Retina (tissue), 1 donor: ENCODE measurements at regions not wholly inside any gene's neighbourhood (a gene's known extent, or its start where the extent isn't known, plus 50 kb on each side); places are given as distances from the start of the nearest gene placed in this dataset.

Experiments
- DNase-seq: peaks from one replicate; pipeline ENCODE4 v3.0.0-alpha.2; 2016

GRCh38 chr3:72219752-72220151 lies 434.8 kb upstream of the PROK2 start:
- DNase-seq, result no peak

GRCh38 chr3:72217570-72217969 lies 432.6 kb upstream of the PROK2 start:
- no peak for DNase-seq

- no peak for DNase-seq
These were observed 429.4 kb upstream of the PROK2 start for GRCh38 chr3:72214066-72214951.

GRCh38 chr3:72213296-72214065 lies 428.5 kb upstream of the PROK2 start:
- no peak for DNase-seq

GRCh38 chr3:72212396-72212795 lies 427.4 kb upstream of the PROK2 start:
- DNase-seq, result no peak

GRCh38 chr3:72210261-72210660 lies 425.3 kb upstream of the PROK2 start:
- DNase-seq, result no peak

- no peak for DNase-seq
These were observed 420.4 kb upstream of the PROK2 start for GRCh38 chr3:72205297-72205826.

GRCh38 chr3:72204452-72204851 lies 419.5 kb upstream of the PROK2 start:
- no peak for DNase-seq

GRCh38 chr3:72203613-72204349 lies 418.8 kb upstream of the PROK2 start:
- DNase-seq, result no peak

GRCh38 chr3:72203105-72203504 lies 418.2 kb upstream of the PROK2 start:
- no peak for DNase-seq

- DNase-seq, result no peak
These were observed 415.4 kb upstream of the PROK2 start for GRCh38 chr3:72200332-72200731.

- no peak for DNase-seq
These were observed 414.6 kb upstream of the PROK2 start for GRCh38 chr3:72199530-72199929.

- no peak for DNase-seq
These were observed 411.5 kb upstream of the PROK2 start for GRCh38 chr3:72196377-72196929.

- no peak for DNase-seq
These were observed 410.9 kb upstream of the PROK2 start for GRCh38 chr3:72195895-72196294.

- no peak for DNase-seq
These were observed 409.5 kb upstream of the PROK2 start for GRCh38 chr3:72194458-72194857.

- no peak for DNase-seq
These were observed 409.0 kb upstream of the PROK2 start for GRCh38 chr3:72193771-72194430.

- no peak for DNase-seq
These were observed 407.6 kb upstream of the PROK2 start for GRCh38 chr3:72192572-72192971.

GRCh38 chr3:72191209-72191960 lies 406.4 kb upstream of the PROK2 start:
- DNase-seq, result no peak

GRCh38 chr3:72190050-72190449 lies 405.1 kb upstream of the PROK2 start:
- DNase-seq, result no peak

GRCh38 chr3:72189339-72189738 lies 404.4 kb upstream of the PROK2 start:
- DNase-seq, result no peak

GRCh38 chr3:72188536-72188935 lies 403.6 kb upstream of the PROK2 start:
- no peak for DNase-seq
